SK-N-SH treated with all-trans-retinoic acid at 6 μM for 48 hours (cell line): ENCODE measurements at regions not wholly inside any gene's neighbourhood (a gene's known extent, or its start where the extent isn't known, plus 50 kb on each side); places are given as distances from the start of the nearest gene placed in this dataset.

Experiments
- ESRRG ChIP-seq: fragments of 250-450 bp; sonication (Bioruptor Pico); IDR thresholded peaks from 2 replicates; pipeline ENCODE4 v1.6.1; 2021; ENCODE audit warnings: mild to moderate bottlenecking
- ZC3H10 ChIP-seq: fragments of 250-450 bp; sonication (Bioruptor Pico); IDR thresholded peaks from 2 replicates; pipeline ENCODE4 v1.5.1; 2021; ENCODE audit warnings: mild to moderate bottlenecking, moderate library complexity
- TF ChIP-seq, protein P1 (sequence below): fragments of 250-450 bp; sonication (Bioruptor Pico); IDR thresholded peaks from 2 replicates; pipeline ENCODE4 v1.5.1; 2021; ENCODE audit warnings: mild to moderate bottlenecking, moderate library complexity
- TF ChIP-seq, protein P2 (sequence below): fragments of 250-450 bp; sonication (Bioruptor Pico); IDR thresholded peaks from 2 replicates; pipeline ENCODE4 v1.8.0; 2020; ENCODE audit warnings: mild to moderate bottlenecking, moderate library complexity, borderline replicate concordance

- TF ChIP-seq, protein P1, sequence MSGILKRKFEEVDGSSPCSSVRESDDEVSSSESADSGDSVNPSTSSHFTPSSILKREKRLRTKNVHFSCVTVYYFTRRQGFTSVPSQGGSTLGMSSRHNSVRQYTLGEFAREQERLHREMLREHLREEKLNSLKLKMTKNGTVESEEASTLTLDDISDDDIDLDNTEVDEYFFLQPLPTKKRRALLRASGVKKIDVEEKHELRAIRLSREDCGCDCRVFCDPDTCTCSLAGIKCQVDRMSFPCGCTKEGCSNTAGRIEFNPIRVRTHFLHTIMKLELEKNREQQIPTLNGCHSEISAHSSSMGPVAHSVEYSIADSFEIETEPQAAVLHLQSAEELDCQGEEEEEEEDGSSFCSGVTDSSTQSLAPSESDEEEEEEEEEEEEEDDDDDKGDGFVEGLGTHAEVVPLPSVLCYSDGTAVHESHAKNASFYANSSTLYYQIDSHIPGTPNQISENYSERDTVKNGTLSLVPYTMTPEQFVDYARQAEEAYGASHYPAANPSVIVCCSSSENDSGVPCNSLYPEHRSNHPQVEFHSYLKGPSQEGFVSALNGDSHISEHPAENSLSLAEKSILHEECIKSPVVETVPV (CRISPR knock-in tag), result no peak
- TF ChIP-seq, protein P2, sequence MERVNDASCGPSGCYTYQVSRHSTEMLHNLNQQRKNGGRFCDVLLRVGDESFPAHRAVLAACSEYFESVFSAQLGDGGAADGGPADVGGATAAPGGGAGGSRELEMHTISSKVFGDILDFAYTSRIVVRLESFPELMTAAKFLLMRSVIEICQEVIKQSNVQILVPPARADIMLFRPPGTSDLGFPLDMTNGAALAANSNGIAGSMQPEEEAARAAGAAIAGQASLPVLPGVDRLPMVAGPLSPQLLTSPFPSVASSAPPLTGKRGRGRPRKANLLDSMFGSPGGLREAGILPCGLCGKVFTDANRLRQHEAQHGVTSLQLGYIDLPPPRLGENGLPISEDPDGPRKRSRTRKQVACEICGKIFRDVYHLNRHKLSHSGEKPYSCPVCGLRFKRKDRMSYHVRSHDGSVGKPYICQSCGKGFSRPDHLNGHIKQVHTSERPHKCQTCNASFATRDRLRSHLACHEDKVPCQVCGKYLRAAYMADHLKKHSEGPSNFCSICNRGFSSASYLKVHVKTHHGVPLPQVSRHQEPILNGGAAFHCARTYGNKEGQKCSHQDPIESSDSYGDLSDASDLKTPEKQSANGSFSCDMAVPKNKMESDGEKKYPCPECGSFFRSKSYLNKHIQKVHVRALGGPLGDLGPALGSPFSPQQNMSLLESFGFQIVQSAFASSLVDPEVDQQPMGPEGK (CRISPR knock-in tag), result no peak
- TF ChIP-seq ZC3H10, result no peak
- no peak for TF ChIP-seq ESRRG
These were observed 122.9 kb upstream of the PCED1B start for GRCh38 chr12:46956451-46957035.
